ENCODE measurements at regions not wholly inside any gene's neighbourhood (a gene's known extent, or its start where the extent isn't known, plus 50 kb on each side); places are given as distances from the start of the nearest gene placed in this dataset.

GRCh38 chr10:75344170-75344569, 57.4 kb downstream of the ZNF503 start (continued):
- no peak for TF ChIP-seq CTBP2 (IDR thresholded peaks at IDR 0.05; ENCODE audit: borderline replicate concordance, insufficient read depth, insufficient read length, low read length)
- no peak for TF ChIP-seq CBX5 (IDR thresholded peaks at IDR 0.05; ENCODE audit: low read depth, low read length)
- TF ChIP-seq RAD21 (IDR thresholded peaks at IDR 0.05 in 1 of 2, conservative IDR thresholded peaks at IDR 0.05 in 1 of 2; ENCODE audit: low read depth in 2 of 2, low read length in 2 of 2): no peak
- no peak for TF ChIP-seq SIRT6 (IDR thresholded peaks at IDR 0.05; ENCODE audit: low read length)
- no peak for TF ChIP-seq FOSL1 (IDR thresholded peaks at IDR 0.05; ENCODE audit: insufficient read depth, low read depth, low read length)
